Loucy (cell line): ENCODE measurements at regions not wholly inside any gene's neighbourhood (a gene's known extent, or its start where the extent isn't known, plus 50 kb on each side); places are given as distances from the start of the nearest gene placed in this dataset.

Experiments used
- CTCF ChIP-seq: fragments of 200-600 bp; sonication (generic); conservative IDR thresholded peaks from 2 replicates; pipeline ENCODE4 v1.5.1; 2014; ENCODE audit warnings: mild to moderate bottlenecking, antibody characterized with exemption, low read length
- EZH2phosphoT487 ChIP-seq: fragments of 200-600 bp; IDR thresholded peaks from 2 replicates; pipeline ENCODE4 v1.6.1; 2018; ENCODE audit warnings: antibody characterized with exemption, mild to moderate bottlenecking, moderate library complexity, borderline replicate concordance

GRCh38 chr5:159783726-159784247, 132.5 kb upstream of the ADRA1B start:
- TF ChIP-seq CTCF = no peak
- TF ChIP-seq EZH2phosphoT487 = no peak
